ENCODE measurements at regions not wholly inside any gene's neighbourhood (a gene's known extent, or its start where the extent isn't known, plus 50 kb on each side); places are given as distances from the start of the nearest gene placed in this dataset.

DNA sequence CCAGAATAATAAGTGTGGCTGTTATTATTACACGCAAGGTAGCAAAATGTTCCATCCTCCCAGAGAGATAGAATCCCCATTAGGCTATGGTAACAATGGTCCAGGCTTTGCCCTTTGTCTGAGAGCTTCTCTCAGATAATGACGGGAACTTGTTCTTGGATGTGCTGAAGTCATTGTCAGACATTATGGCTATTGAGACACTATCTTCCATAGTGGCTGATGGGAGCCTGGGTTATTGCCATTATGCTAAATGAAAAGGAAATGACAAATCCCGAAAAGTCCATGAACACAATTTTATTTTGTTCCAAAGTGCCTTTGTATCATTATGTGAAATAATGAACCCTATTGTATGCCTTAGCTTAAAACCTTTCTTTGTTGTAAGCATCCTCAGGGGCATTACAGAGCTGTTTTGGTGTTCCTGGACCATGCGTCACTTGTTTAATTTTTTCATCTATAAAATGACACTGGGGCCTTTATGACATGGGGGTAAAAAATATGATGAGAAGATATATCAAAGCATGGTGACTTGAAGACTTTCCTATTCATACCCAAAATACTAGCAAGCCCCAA lies 218.5 kb downstream of the KCNS3 start:
- in situ Hi-C loops (cut with MboI; ENCODE audit: low sequenced_read_pairs, unreplicated experiment), result no loop called here
- DNase-seq (ENCODE audit: low spot score), result no peak
- TF ChIP-seq, protein P1, sequence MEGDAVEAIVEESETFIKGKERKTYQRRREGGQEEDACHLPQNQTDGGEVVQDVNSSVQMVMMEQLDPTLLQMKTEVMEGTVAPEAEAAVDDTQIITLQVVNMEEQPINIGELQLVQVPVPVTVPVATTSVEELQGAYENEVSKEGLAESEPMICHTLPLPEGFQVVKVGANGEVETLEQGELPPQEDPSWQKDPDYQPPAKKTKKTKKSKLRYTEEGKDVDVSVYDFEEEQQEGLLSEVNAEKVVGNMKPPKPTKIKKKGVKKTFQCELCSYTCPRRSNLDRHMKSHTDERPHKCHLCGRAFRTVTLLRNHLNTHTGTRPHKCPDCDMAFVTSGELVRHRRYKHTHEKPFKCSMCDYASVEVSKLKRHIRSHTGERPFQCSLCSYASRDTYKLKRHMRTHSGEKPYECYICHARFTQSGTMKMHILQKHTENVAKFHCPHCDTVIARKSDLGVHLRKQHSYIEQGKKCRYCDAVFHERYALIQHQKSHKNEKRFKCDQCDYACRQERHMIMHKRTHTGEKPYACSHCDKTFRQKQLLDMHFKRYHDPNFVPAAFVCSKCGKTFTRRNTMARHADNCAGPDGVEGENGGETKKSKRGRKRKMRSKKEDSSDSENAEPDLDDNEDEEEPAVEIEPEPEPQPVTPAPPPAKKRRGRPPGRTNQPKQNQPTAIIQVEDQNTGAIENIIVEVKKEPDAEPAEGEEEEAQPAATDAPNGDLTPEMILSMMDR (IDR thresholded peaks at IDR 0.05; ENCODE audit: borderline replicate concordance, control extremely low read depth, extremely low read depth, insufficient read depth, missing control alignments), result no peak

DNA sequence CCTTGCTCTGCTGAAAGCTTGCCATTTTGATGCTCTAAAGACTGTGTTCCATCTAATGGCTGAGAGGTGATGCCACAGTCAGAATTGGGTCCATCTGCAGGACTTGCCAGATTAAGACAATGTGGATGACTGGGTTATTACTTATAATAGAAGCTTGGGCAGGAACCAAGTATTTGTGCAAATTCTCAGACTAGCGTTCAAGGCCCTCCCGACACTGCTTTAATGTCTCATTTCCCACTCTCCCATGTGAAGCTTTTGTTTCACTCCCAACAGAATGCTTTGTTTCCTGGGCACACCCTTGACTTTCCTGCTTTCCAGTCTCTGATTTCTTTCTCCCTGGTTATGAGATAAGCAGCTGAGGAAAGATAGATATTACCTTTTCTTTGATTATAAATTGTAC lies 215.8 kb downstream of the KCNS3 start:
- in situ Hi-C loops (cut with MboI; ENCODE audit: low sequenced_read_pairs, unreplicated experiment), result no loop called here

DNA sequence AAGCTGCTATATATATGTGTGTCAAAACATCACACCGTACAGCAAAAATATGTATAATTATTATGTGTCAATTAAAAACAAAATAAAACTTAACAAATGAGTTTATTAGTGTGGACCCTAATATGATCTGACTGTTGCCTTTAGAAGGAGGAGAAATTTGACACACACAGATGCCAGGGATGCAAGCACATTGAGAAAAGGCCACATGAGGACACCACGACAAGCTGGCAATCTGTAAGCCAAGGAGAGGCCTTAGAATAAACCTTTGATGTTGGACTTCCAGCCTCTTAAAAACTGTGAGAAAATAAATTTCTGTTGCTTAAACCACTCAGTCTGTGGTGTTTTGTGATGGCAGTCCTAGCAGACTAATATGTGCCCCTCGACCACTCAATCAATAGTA lies 214.7 kb downstream of the KCNS3 start:
- in situ Hi-C loops (cut with MboI; ENCODE audit: low sequenced_read_pairs, unreplicated experiment), result no loop called here
- DNase-seq (ENCODE audit: low spot score), result no peak
- TF ChIP-seq, protein P1 (IDR thresholded peaks at IDR 0.05; ENCODE audit: borderline replicate concordance, control extremely low read depth, extremely low read depth, insufficient read depth, missing control alignments), result no peak

More for the DNA sequence above, 215.8 kb downstream of the KCNS3 start:
- no peak for DNase-seq (ENCODE audit: low spot score)
- TF ChIP-seq, protein P1 (IDR thresholded peaks at IDR 0.05; ENCODE audit: borderline replicate concordance, control extremely low read depth, extremely low read depth, insufficient read depth, missing control alignments), result no peak

DNA sequence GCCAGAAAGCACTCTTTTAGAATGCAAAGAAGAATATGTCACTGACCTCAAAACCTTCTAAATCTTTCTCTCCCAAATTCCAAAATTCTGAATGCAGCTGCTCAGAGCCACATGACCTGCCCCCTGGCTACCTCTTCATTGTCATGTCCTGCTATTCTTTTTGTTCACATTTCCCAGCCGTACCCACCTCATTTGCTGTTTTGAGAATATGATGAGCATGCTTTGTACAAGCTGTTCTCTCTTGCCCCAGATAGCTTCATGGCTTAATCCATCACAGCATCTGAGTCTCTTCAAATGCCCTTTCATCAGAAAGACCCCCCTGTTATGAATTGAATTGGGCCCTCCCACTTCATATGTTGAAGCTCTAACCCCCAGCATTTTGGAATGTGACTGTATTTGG lies 214.3 kb downstream of the KCNS3 start:
- in situ Hi-C loops (cut with MboI; ENCODE audit: low sequenced_read_pairs, unreplicated experiment), result no loop called here
- TF ChIP-seq, protein P1 (IDR thresholded peaks at IDR 0.05; ENCODE audit: borderline replicate concordance, control extremely low read depth, extremely low read depth, insufficient read depth, missing control alignments), result no peak
- DNase-seq (ENCODE audit: low spot score), result no peak

DNA sequence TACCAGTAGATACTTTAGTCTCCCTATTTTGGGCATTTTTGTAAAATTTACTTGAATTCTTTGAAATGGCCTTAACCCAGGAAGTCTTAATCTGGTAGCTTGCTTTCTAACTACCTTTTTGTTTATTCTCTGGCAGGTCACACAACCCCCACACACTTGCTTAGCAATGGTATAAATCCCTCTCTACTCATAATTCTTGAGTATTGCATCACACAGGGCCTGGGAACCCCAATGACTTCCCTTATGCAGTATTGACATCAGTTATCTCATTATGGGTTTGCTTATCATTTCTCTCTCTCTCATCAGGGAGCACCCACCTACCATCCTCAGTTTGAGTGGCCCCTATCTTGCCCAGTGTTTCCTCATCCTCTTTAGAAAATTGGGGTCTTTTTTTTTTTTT lies 207.1 kb downstream of the KCNS3 start:
- no peak for DNase-seq (ENCODE audit: low spot score)
- TF ChIP-seq, protein P1 (IDR thresholded peaks at IDR 0.05; ENCODE audit: borderline replicate concordance, control extremely low read depth, extremely low read depth, insufficient read depth, missing control alignments), result no peak
- in situ Hi-C loops (cut with MboI; ENCODE audit: low sequenced_read_pairs, unreplicated experiment), result no loop called here

DNA sequence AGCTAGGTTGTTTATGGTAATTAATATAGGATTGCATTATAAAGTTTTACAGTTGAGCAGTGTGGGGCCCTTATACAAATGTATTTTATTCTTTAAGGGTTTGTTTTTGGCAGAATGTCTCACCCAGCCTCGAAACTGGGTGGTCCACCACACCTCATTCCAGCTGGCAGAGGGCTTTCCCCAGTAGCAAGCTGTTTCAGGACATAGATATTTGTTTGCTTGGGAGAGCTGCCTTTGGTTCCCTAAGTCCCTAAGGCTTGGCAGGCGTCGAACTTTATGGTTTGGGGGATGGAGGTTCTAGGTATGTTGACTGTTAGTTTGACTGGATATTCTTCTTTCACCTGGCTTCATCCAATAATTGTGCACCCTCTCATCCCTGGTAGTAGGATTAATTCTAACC lies 205.9 kb downstream of the KCNS3 start:
- TF ChIP-seq, protein P1 (IDR thresholded peaks at IDR 0.05; ENCODE audit: borderline replicate concordance, control extremely low read depth, extremely low read depth, insufficient read depth, missing control alignments), result no peak

More for the DNA sequence above, 205.9 kb downstream of the KCNS3 start:
- in situ Hi-C loops (cut with MboI; ENCODE audit: low sequenced_read_pairs, unreplicated experiment), result no loop called here
- DNase-seq (ENCODE audit: low spot score), result no peak

All from GM13976 (cell line).